ENCODE measurements at regions not wholly inside any gene's neighbourhood (a gene's known extent, or its start where the extent isn't known, plus 50 kb on each side); places are given as distances from the start of the nearest gene placed in this dataset.
A peak's percentile ranks its signal among the peaks of the same experiment; 100 is the strongest.

DNA sequence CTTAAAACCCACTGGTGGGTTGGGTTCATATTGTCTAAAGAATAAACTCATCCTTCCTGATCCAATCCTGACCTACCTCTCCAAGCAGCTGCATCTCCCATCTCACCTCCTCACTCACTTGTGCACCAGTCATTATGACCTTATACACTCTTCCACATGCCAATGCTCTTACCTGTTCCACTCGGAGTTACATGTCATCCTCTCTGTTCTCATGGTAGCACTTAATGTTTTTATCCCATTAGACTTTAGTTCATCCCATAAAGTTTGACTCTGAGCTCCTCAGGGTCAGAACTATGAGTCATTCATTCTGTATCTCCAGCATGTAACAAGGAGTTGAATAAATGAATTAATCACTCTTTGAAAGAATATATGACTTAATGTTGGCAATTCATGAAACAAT lies 330.2 kb downstream of the KLF12 start:
- in situ Hi-C loops (cut with MboI; ENCODE audit: low pct_unique_long_range_greater_than_20kb, low sequenced_read_pairs): no loop called here
- DNase-seq: no peak

DNA sequence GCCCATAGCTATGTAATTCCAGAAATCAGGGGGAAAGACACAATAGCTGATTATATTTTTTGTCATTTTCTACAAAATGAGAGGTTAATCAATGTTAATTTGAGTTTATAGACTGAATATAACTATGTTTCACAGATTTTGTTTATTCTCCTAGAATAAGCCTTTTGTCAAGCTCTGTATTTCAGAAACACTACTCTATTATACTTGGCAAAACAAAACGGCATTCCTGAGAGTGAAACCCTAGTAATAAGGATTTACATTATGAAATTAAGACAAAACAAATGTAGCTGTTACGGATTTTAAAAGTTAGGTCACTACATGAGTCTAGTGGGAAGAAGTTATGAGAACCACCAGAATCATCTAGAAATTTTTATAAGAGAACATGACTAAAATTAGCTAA lies 334.2 kb downstream of the KLF12 start:
- in situ Hi-C loops (cut with MboI; ENCODE audit: low pct_unique_long_range_greater_than_20kb, low sequenced_read_pairs): no loop called here
- no peak for DNase-seq

DNA sequence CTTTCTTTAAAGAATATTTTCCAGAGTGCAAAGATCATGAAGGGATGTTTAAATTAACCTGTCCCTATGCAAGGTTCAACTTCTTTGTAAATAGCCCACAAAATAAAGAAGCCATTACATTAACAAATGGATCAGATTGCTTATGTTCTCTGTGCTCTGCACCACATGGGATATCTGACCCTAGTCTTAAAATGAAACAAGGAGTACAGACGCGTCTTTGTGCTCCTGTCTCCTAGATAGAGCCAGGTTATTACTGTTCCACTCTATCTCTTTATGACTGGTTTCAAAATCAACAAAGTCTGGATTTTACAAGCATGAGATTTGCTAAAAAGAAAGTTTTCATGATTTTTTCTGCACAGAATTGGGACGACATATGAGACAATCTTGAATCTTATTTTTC lies 339.4 kb downstream of the KLF12 start:
- no peak for DNase-seq
- in situ Hi-C loops (cut with MboI; ENCODE audit: low pct_unique_long_range_greater_than_20kb, low sequenced_read_pairs): no loop called here

DNA sequence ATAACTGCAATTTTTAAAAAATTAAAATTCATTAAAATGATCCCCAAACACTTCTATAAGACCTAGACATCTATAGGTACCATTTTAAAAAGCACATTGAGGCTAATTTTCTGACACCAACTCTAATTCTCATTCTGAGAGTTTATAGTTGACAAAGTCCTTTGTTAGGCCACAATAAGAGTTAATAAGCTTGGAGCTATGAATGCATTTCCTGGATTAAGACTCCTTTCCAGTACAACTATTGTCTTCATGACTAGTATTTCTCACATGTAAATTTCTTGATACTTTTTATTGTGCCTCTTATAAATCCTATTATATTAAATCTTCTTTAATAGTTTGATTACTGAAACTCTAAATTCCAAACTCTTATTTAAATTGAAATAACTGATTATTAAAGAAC lies 340.8 kb downstream of the KLF12 start:
- in situ Hi-C loops (cut with MboI; ENCODE audit: low pct_unique_long_range_greater_than_20kb, low sequenced_read_pairs): no loop called here

DNA sequence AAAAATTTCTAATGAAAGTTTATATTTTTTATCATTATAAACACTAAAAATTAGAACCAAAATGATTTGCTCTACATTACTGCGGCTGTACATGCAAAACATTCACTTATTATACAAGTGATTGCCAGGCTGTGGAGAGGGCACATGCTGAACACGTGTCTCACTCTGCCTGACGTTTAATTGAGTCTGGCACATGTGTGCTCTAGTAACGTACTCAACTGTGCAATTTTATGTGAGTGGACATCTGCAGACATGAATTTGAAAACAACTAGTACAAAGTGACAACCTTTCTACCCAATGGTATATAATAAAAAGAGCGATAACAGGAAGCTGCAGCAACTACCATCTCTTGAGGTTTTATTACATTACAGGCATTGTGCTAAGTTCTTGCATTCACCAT lies 341.4 kb downstream of the KLF12 start:
- DNase-seq: no peak
- in situ Hi-C loops (cut with MboI; ENCODE audit: low pct_unique_long_range_greater_than_20kb, low sequenced_read_pairs): no loop called here

More for the DNA sequence above, 340.8 kb downstream of the KLF12 start:
- no peak for DNase-seq

DNA sequence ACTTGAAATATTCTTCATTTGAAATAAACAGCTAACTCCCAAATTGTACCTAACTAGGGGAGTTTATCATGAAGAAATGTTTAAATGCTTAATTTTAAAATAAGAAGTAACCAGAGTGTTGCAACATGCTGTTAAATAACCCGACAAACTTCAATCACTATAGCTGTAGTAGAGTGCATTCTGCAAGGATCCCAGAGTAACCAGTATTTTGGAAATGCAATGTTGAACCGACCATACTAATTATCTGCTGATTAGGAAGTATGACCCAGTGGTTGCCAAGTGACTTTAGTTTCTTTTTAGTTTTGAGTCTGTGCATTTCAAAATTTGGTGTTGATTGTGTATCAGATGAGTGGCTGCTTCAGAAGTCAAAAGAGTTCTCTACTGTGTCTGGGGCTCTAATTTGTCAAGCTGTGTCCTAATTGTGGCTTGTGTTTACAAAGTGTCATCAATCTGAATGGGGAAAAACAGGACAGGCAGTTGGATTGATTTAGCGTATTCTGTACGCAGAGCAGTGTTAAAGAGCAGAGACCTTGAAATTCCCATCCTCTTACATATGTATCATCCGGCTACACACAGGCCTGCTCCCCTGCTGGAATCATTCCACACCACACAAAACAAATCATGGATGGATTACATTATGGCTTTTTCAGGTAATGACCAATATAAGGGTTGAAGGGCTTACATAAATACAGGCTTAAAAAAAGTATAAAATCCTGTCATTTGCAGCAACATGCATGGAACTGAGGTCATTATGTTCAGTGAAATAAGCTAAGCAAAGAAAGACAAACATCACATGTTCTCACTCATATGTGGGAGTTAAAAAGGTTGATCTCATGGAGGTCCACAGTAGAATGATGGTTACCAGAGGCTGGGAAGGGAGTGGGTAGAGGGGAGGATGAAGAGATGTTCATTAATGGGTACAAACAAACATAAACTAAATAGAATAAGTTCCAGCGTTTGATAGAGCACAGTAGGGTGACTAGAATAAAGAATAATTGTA lies 351.5 kb downstream of the KLF12 start:
- in situ Hi-C loops (cut with MboI; ENCODE audit: low pct_unique_long_range_greater_than_20kb, low sequenced_read_pairs): no loop called here
- no peak for DNase-seq

DNA sequence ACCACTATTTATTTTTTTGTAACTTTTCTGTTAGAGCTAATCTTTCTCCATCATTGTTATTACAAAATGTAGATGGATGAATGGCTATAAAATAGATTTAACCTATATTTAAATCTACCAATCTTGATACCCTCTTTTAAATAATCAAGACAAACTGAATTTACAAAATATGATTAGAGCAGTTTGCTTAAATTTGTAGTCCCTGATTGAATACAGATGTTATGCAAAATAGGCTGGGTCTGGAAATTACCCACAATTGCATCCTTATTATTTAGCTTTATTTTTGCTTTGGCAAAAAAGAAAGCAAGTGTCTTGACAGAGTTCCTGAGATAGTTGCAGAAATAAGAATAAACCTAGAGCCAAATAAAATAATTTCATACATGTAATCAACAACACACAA lies 352.8 kb downstream of the KLF12 start:
- in situ Hi-C loops (cut with MboI; ENCODE audit: low pct_unique_long_range_greater_than_20kb, low sequenced_read_pairs): no loop called here
- no peak for DNase-seq

DNA sequence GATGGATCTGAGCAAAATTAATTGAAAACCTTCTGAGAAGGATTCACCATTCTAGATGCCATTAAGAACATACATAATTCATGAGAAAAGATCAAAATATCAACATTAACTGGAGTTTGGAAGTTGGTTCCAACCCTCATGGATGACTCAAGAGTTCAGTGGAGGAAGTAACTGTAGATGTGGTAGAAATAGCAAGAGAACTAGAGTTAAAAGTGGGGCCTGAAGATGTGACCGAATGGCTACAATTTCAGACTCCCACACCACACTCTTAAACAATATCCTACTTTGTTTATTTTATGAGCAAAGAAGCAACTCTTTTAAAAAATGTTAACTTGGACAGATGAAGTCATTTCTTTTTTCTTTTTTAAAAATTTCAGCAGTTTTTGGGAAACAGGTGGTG lies 354.3 kb downstream of the KLF12 start:
- no peak for DNase-seq
- in situ Hi-C loops (cut with MboI; ENCODE audit: low pct_unique_long_range_greater_than_20kb, low sequenced_read_pairs): no loop called here

DNA sequence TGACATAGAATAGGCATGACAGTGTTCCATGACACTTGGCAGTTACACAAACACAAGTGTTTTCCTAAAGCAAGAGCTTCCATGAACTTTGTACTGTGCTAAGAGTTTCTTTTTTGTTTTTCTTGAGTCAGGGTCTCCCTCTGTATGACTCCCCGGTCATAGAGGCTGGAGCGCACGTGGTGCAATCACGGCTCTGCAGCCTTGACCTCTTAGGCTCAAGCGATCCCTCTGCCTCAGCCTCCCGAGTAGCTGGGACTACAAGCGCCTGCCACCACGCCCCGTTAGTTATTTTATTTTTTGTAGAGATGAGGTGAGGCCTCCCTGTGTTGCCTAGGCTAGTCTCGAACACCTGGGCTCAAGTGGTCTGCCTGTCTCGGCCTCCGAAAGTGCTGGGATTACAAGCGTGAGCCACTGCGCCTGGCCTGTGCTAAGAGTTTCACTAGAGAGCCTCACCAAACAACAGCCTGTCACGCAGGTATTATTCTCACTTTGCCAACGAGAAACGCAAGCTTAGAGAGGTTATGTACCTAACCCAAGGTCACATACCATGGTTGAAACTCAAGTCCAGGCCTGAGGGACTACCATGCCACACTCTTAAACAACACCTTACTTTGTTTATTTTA lies 355.9 kb downstream of the KLF12 start:
- in situ Hi-C loops (cut with MboI; ENCODE audit: low pct_unique_long_range_greater_than_20kb, low sequenced_read_pairs): no loop called here
- no peak for DNase-seq

DNA sequence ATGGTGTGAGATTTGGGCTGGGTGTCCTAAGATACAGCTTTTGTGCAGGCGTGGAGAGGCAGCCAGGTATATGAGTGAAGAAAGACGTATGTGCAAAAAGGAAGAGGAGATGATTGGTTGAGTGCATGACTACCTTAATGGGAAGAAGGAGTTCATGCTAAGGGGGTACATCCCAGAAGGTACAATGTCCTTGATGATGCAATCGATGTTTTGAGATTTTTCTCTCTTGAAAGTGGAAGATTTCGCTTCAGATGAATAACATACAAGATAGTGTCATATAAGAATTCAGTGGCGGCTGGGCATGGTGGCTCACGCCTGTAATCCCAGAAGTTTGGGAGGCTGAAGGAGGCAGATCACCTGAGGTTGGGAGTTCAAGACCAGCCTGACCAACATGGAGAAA lies 357.1 kb downstream of the KLF12 start:
- in situ Hi-C loops (cut with MboI; ENCODE audit: low pct_unique_long_range_greater_than_20kb, low sequenced_read_pairs): no loop called here
- DNase-seq: no peak

DNA sequence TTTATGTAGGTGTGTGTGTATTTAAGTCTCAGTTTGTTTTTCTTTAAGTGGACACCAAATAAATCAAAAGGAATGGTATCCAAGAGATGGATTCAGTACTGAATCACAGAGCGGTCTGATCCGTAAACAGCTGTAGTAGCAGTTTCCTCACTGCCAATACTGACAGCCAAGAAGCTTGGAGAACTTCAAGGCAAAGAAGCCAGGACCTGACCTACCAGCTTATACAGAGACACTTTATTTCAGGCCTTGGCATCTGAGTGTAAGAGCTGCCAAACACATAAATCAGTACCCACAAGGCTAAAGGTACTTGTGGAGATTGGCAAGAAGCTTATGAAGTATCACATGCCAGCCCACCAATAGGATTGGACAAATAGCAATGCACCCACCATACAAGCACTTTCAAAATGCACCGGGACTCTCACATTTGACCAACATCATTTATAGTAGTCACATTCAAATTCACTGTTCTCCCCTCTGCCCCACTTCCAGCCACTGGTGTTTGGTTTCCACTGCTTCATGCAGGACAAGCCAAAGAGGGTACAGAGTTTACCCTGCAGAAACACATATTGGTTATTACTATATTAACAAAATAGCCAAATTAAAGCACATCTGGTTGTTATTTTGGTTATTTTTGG lies 357.9 kb downstream of the KLF12 start:
- no peak for DNase-seq
- in situ Hi-C loops (cut with MboI; ENCODE audit: low pct_unique_long_range_greater_than_20kb, low sequenced_read_pairs): no loop called here

DNA sequence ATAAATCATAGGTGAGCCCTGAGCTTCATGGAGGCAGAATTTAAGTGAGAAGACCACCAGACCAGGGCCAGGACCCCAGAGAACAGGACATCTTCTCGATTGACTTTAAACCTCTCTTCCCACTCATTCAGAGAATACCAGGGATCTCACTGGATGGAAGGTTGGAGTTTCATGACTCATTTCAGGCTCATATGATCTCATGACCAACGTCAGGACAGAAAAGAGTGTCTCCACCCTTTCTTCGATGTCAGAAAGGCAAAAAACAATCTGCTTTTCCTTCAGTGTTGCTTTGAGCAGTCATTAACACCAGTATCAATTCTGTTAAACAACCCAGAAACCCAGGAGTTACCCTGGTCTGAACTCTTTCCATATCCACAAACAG lies 361.0 kb downstream of the KLF12 start:
- DNase-seq: no peak
- in situ Hi-C loops (cut with MboI; ENCODE audit: low pct_unique_long_range_greater_than_20kb, low sequenced_read_pairs): no loop called here

DNA sequence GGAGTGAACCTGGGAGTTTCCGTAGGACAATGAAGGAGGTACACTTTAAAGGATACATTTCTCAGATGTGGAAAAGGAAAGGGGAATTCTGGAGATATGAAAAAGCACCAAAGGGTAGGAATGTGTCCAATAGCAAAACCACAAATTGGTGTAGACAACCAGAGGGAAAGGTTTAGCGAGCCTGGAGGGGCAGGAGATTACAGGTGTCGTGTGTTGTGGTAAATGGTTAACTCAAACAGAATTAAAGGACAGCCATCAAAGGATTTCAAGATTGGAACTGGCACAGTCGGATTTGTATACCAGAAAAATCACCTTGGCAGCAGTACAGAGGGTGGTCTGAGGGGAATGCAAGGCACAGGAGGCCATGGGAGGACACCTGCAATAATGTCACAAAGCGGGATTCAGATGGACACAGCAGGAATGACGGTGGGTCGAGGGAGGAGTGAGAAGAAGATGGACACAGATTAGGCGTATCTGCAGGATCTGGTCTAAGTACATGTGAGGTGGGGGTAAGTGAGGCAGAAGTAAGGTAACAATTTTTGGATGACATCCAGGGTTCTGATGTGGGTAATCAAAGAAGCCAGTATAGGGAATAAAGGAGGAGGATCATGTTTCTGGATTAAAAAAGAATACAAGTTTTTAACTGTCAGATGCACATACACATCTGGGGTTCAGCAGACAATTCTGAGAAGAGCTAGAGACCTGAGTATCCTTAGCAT lies 361.6 kb downstream of the KLF12 start:
- no peak for DNase-seq
- in situ Hi-C loops (cut with MboI; ENCODE audit: low pct_unique_long_range_greater_than_20kb, low sequenced_read_pairs): no loop called here

DNA sequence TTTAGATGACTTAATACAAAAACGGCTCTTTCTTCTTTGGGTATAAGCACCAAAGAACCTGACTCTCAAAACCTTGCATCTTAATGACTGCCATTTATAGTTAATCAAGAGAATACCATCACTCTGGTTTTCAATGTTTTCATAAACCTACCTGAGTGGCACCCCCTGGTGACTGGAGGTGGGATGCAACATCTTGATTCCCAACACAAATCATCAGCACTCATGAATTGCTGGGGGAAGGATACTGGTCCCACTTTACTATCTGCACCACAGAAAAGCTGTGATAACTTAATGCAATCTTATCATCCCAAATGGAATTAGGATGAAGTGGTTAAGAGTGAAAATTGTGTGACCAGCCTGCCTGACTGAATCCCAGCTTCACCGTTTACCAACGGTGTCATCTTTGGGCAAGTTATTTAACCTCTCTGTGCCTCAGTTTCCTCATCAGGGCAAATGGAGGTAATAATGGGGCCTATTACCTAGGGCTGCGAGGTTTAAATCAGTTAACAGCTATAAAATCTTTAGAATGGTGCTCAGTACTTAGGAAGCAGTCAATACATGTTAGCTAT lies 366.4 kb downstream of the KLF12 start:
- in situ Hi-C loops (cut with MboI; ENCODE audit: low pct_unique_long_range_greater_than_20kb, low sequenced_read_pairs): no loop called here
- DNase-seq: no peak

DNA sequence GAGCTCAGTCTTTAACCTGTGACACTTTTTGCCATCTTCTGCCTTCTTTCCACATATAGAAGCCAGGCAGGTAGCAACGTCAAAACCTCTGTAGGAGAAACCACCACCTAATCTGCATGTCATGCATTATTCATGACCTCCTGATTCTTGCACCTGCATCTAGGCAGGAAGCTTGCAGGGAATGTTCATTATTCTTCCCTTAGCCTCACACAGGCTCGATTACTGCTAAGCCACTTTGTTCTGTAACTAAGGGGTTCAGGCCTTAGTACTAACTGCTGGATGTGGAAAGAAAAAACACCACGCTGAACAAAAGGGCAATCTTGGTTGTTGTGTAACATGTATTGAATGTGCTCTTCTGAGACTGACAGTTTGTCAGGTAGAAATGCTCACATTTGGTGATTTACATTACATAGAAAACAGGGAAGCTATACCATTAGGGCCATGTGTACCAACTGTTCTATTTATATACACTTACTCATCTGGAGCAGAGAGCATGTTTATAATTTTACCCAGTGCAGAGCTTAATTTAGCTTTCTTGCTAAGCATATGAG lies 366.9 kb downstream of the KLF12 start:
- in situ Hi-C loops (cut with MboI; ENCODE audit: low pct_unique_long_range_greater_than_20kb, low sequenced_read_pairs): no loop called here
- no peak for DNase-seq

DNA sequence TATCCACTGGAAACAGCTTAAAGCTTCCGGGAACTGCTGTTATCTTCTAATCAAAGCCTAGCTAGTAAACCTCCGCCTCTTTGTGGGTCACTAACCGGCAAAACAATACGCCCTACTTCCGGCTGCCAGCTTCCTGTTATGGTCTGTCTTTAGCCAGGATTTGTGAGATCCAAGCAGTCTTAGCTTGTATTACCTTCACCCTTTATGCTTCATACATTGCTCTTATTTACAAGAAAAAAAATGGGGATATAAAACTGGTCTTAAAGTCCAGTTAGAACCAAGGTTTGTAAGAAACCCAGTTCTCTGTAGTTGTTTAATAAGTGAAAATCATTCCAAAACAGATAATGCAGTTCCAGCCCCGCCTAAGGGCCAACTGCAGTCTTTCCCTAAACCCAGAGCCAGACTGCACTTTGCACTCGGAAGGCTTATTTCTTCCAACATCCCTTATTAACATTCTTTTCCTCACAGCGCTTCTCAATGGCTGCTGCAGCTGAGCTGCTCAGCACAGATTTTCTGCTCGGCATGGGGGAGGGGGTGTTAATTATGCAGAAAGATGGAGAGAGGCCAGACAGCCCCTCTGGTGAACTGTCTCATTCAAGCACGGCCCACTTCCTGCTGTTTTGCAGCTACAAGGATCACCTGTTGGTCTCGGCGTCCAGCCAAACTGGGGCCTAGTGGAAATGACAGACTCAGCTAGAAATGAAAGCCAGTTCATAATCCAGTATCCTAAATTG lies 368.4 kb downstream of the KLF12 start:
- peak; percentile 55 for DNase-seq

DNA sequence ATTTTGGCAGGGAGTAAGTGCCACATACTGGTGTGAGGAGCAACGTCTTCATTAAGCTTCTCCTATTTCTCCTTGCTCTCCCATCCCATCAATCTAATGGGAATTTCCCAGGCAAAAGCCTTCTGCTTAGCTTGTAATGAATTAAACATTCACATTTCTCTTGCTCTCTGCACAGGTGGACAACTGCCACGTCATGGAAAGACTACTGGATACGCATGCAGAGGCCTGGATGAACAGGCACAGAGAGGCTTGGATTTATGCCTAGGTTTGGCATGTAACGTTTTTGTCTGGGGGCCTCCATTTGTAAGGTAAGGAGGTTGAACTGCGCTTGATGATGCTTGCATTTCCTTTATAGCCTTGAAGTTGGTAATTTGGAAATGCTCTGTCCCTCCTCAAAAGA lies 374.8 kb downstream of the KLF12 start:
- no peak for DNase-seq
- in situ Hi-C loops (cut with MboI; ENCODE audit: low pct_unique_long_range_greater_than_20kb, low sequenced_read_pairs): no loop called here

More for the DNA sequence above, 368.4 kb downstream of the KLF12 start:
- in situ Hi-C loops (cut with MboI; ENCODE audit: low pct_unique_long_range_greater_than_20kb, low sequenced_read_pairs): no loop called here

DNA sequence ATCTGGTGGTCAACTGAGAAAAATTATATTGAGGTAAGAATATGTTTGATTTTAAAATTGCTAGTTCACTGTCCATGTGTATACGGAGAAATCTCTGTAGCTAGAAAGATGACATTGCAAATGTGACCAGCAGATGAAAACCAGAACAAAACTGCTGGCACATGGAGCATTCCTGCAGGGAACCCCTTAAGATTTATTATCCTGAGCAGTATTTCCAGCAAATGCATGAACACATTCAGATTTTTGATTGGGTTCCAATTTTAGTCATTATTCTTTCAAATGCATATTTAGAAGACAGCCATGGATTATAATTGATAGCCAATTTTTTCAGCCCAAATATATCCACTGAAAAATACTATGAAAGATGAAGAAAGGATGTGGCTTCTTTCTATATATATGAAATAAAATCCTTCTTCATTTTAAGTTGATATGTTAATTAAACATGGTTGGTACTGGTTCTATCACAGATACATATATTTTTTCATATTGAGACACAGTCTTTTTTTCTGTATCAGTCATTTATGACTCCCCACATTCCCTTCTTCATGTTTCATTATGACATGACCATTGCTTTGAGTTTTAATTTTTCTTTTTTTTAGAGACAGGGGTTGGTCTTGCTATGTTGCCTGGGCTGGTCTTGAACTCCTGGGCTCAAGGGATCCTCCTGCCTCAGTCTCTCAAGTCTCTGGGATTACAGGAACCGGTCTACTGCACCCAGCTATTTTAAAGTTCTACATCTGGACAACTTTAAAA lies 376.5 kb downstream of the KLF12 start:
- in situ Hi-C loops (cut with MboI; ENCODE audit: low pct_unique_long_range_greater_than_20kb, low sequenced_read_pairs): no loop called here
- no peak for DNase-seq
